ENCODE measurements at regions not wholly inside any gene's neighbourhood (a gene's known extent, or its start where the extent isn't known, plus 50 kb on each side); places are given as distances from the start of the nearest gene placed in this dataset.

- no peak for TF ChIP-seq POLR2A (IDR thresholded peaks at IDR 0.05)
- TF ChIP-seq, protein P1, sequence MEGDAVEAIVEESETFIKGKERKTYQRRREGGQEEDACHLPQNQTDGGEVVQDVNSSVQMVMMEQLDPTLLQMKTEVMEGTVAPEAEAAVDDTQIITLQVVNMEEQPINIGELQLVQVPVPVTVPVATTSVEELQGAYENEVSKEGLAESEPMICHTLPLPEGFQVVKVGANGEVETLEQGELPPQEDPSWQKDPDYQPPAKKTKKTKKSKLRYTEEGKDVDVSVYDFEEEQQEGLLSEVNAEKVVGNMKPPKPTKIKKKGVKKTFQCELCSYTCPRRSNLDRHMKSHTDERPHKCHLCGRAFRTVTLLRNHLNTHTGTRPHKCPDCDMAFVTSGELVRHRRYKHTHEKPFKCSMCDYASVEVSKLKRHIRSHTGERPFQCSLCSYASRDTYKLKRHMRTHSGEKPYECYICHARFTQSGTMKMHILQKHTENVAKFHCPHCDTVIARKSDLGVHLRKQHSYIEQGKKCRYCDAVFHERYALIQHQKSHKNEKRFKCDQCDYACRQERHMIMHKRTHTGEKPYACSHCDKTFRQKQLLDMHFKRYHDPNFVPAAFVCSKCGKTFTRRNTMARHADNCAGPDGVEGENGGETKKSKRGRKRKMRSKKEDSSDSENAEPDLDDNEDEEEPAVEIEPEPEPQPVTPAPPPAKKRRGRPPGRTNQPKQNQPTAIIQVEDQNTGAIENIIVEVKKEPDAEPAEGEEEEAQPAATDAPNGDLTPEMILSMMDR (IDR thresholded peaks at IDR 0.05): no peak
These were observed 143.6 kb upstream of the IRX5 start for GRCh38 chr16:54787045-54787444.
